ENCODE measurements at regions not wholly inside any gene's neighbourhood (a gene's known extent, or its start where the extent isn't known, plus 50 kb on each side); places are given as distances from the start of the nearest gene placed in this dataset.

DNA sequence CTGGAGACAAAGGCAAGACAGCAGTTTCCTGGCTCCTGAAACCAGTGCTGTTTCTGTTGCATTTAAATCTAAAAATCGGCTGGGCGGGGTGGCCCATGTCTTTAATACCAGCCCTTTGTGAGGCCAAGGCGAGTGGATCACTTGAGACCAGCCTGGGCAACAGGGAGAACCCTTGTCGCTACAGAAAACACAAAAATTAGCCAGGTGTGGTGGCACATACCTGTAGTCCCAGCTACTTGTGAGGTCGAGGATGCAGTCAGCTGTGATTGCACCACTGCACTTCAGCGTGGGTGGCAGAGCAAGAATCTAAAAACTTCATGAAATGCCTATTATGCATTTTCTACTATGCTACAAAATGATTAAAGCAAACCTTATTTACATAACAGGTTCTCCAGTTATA is 205.4 kb upstream of the ITM2A start:
- ChIA-PET CTCF (no interaction called here), POLR2A (ENCODE audit: low non-redundant PET) (no interaction called here)
- no peak for DNase-seq (ENCODE audit: low spot score)

DNA sequence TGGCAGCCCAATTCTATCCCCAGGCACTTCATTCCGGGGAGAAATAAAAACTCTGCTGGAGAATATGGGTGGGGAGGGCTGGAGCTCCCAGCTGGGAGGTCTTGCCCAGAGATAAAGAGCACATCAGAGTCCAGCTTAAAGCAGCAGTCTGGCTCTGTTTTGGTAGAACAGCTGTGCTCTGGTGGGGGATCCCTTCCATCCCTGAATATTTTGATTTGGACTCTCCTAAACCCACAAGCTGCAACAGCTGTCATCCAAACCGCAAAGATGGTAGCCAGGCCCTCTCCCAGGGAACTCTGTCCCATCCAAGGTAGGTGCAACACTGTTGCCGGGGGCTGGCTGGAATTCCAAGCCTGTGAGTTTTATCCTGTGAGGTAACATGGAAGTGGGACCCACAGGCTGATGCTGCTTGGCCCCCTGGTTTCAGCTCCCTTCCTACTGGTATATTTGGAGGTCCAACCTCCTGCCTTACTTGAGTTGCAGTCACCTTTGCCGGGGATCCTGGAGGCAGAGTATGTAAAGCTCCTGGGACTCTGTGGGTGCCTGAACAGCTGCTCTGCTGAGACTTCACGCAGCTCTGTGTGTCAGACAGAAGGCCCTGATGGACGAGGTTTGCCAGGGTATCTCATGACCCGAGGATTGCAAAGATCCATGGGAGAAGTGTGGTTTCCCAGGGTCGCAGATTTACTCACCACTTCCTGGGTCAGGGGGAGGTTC is 203.5 kb upstream of the ITM2A start:
- TF ChIP-seq EZH2 (IDR thresholded peaks at IDR 0.05; ENCODE audit: borderline replicate concordance, low read depth, low read length, poor library complexity, severe bottlenecking), result no peak
- TF ChIP-seq, protein P1, sequence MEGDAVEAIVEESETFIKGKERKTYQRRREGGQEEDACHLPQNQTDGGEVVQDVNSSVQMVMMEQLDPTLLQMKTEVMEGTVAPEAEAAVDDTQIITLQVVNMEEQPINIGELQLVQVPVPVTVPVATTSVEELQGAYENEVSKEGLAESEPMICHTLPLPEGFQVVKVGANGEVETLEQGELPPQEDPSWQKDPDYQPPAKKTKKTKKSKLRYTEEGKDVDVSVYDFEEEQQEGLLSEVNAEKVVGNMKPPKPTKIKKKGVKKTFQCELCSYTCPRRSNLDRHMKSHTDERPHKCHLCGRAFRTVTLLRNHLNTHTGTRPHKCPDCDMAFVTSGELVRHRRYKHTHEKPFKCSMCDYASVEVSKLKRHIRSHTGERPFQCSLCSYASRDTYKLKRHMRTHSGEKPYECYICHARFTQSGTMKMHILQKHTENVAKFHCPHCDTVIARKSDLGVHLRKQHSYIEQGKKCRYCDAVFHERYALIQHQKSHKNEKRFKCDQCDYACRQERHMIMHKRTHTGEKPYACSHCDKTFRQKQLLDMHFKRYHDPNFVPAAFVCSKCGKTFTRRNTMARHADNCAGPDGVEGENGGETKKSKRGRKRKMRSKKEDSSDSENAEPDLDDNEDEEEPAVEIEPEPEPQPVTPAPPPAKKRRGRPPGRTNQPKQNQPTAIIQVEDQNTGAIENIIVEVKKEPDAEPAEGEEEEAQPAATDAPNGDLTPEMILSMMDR (conservative IDR thresholded peaks at IDR 0.05; ENCODE audit: low read depth, low read length), result no peak
- no peaks in the 10 kb centered on the region for H3K4me1 ChIP-seq (ENCODE audit: insufficient read depth, low read length, poor library complexity, severe bottlenecking)
- POLR2A ChIA-PET (ENCODE audit: low non-redundant PET), result no interaction called here
- H3K27ac ChIP-seq (ENCODE audit: low read depth, low read length, poor library complexity, severe bottlenecking), result no peak overlapping the region
- no peak for DNase-seq (ENCODE audit: low spot score)
- H3K4me3 ChIP-seq (ENCODE audit: low read depth, low read length, poor library complexity, severe bottlenecking), result no peak overlapping the region
- intact Hi-C loops (cut with micrococcal nuclease; ENCODE audit: unreplicated experiment), result no loop called here
- no peaks in the 10 kb centered on the region for H3K36me3 ChIP-seq (ENCODE audit: insufficient read depth, low read length, poor library complexity, severe bottlenecking)
- no peaks in the 10 kb centered on the region for H3K9me3 ChIP-seq (ENCODE audit: low read depth, low read length, poor library complexity, severe bottlenecking)
- BruUV-seq (replicated peaks), result no TSS peak
- CTCF ChIA-PET, result no interaction called here
- H3K27me3 ChIP-seq (replicated peaks; ENCODE audit: insufficient read depth, low read depth, low read length, poor library complexity), result no peaks in the 10 kb centered on the region

More for the DNA sequence above, 205.4 kb upstream of the ITM2A start:
- no peak overlapping the region for H3K4me3 ChIP-seq (ENCODE audit: low read depth, low read length, poor library complexity, severe bottlenecking)
- H3K27ac ChIP-seq (ENCODE audit: low read depth, low read length, poor library complexity, severe bottlenecking), result no peak overlapping the region
- no peaks in the 10 kb centered on the region for H3K9me3 ChIP-seq (ENCODE audit: low read depth, low read length, poor library complexity, severe bottlenecking)
- no peaks in the 10 kb centered on the region for H3K4me1 ChIP-seq (ENCODE audit: insufficient read depth, low read length, poor library complexity, severe bottlenecking)
- no TSS peak for BruUV-seq (replicated peaks)
- H3K27me3 ChIP-seq (replicated peaks; ENCODE audit: insufficient read depth, low read depth, low read length, poor library complexity), result no peaks in the 10 kb centered on the region
- intact Hi-C loops (cut with micrococcal nuclease; ENCODE audit: unreplicated experiment), result no loop called here
- no peaks in the 10 kb centered on the region for H3K36me3 ChIP-seq (ENCODE audit: insufficient read depth, low read length, poor library complexity, severe bottlenecking)
- TF ChIP-seq EZH2 (IDR thresholded peaks at IDR 0.05; ENCODE audit: borderline replicate concordance, low read depth, low read length, poor library complexity, severe bottlenecking), result no peak
- TF ChIP-seq, protein P1 (conservative IDR thresholded peaks at IDR 0.05; ENCODE audit: low read depth, low read length), result no peak

DNA sequence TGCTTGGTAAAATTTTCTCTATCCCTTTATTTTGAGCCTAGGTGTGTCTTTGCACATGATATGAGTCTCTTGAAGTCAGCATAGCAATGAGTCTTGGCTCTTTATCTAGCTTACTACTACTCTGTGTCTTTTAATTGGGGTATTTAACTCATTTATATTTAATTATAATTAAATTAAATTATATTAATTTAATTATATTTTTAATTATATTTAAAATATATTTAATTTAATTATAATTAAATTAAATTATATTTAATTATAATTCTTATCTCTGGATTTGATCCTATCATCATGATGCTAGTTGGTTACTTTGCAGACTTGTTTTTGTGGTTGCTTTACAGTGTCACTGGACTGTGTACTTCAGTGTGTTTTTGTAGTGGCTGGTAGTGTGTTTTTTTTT is 201.2 kb upstream of the ITM2A start:
- ChIA-PET CTCF (no interaction called here), POLR2A (ENCODE audit: low non-redundant PET) (no interaction called here)
- BruUV-seq (replicated peaks), result no TSS peak
- TF ChIP-seq, protein P1 (conservative IDR thresholded peaks at IDR 0.05; ENCODE audit: low read depth, low read length), result no peak
- no peak for TF ChIP-seq EZH2 (IDR thresholded peaks at IDR 0.05; ENCODE audit: borderline replicate concordance, low read depth, low read length, poor library complexity, severe bottlenecking)
- Histone ChIP-seq H3K4me3 (ENCODE audit: low read depth, low read length, poor library complexity, severe bottlenecking) (no peak overlapping the region), H3K36me3 (ENCODE audit: insufficient read depth, low read length, poor library complexity, severe bottlenecking) (no peaks in the 10 kb centered on the region), H3K27ac (ENCODE audit: low read depth, low read length, poor library complexity, severe bottlenecking) (no peak overlapping the region), H3K27me3 (replicated peaks; ENCODE audit: insufficient read depth, low read depth, low read length, poor library complexity) (no peaks in the 10 kb centered on the region), H3K9me3 (ENCODE audit: low read depth, low read length, poor library complexity, severe bottlenecking) (no peaks in the 10 kb centered on the region), H3K4me1 (ENCODE audit: insufficient read depth, low read length, poor library complexity, severe bottlenecking) (no peaks in the 10 kb centered on the region)
- DNase-seq (ENCODE audit: low spot score), result no peak
- intact Hi-C loops (cut with micrococcal nuclease; ENCODE audit: unreplicated experiment), result no loop called here
